ENCODE measurements at regions not wholly inside any gene's neighbourhood (a gene's known extent, or its start where the extent isn't known, plus 50 kb on each side); places are given as distances from the start of the nearest gene placed in this dataset.

GRCh38 chr7:25359471-25360059 is 131.3 kb upstream of the NPVF start:
- peak in 21 of 56 donors; percentile 5 to 67 (median 32) for DNase-seq

GRCh38 chr7:25360451-25360850 is 132.2 kb upstream of the NPVF start:
- no peak for DNase-seq

- no peak for DNase-seq
These were observed 133.1 kb upstream of the NPVF start for GRCh38 chr7:25361387-25361786.

GRCh38 chr7:25361863-25362262 is 133.6 kb upstream of the NPVF start:
- no peak for DNase-seq

GRCh38 chr7:25368599-25369201 is 140.4 kb upstream of the NPVF start:
- DNase-seq: no peak

- DNase-seq: peak in 2 of 56 donors; percentile 6 to 16
These were observed 141.5 kb upstream of the NPVF start for GRCh38 chr7:25369786-25370185.

GRCh38 chr7:25371972-25372371 is 143.7 kb upstream of the NPVF start:
- no peak for DNase-seq

- no peak for DNase-seq
These were observed 147.7 kb upstream of the NPVF start for GRCh38 chr7:25375805-25376600.

- no peak for DNase-seq
These were observed 151.3 kb upstream of the NPVF start for GRCh38 chr7:25379351-25380300.

- DNase-seq: no peak
These were observed 153.7 kb upstream of the NPVF start for GRCh38 chr7:25381818-25382589.

GRCh38 chr7:25382869-25383268 is 154.6 kb upstream of the NPVF start:
- no peak for DNase-seq

GRCh38 chr7:25383402-25383801 is 155.1 kb upstream of the NPVF start:
- no peak for DNase-seq

GRCh38 chr7:25384788-25385505 is 156.7 kb upstream of the NPVF start:
- DNase-seq: peak in 2 of 56 donors; percentile 16 to 28

- DNase-seq: peak in 2 of 56 donors; percentile 14 to 18
These were observed 157.3 kb upstream of the NPVF start for GRCh38 chr7:25385506-25386136.

GRCh38 chr7:25386311-25386744 is 158.0 kb upstream of the NPVF start:
- peak in 16 of 56 donors; percentile 6 to 51 (median 26) for DNase-seq

- DNase-seq: no peak
These were observed 160.4 kb upstream of the NPVF start for GRCh38 chr7:25388681-25389080.

GRCh38 chr7:25389489-25390106 is 161.3 kb upstream of the NPVF start:
- peak in 1 of 56 donors; percentile 23 for DNase-seq

GRCh38 chr7:25391295-25391861 is 163.1 kb upstream of the NPVF start:
- no peak for DNase-seq
